UCSD-AML1 (cell line): ENCODE measurements at regions not wholly inside any gene's neighbourhood (a gene's known extent, or its start where the extent isn't known, plus 50 kb on each side); places are given as distances from the start of the nearest gene placed in this dataset.

Source experiments
- DNase-seq: peaks from one replicate; lab custom pipeline; 2025; ENCODE audit not compliant: unreplicated experiment; lab: John Stamatoyannopoulos, UW

DNA sequence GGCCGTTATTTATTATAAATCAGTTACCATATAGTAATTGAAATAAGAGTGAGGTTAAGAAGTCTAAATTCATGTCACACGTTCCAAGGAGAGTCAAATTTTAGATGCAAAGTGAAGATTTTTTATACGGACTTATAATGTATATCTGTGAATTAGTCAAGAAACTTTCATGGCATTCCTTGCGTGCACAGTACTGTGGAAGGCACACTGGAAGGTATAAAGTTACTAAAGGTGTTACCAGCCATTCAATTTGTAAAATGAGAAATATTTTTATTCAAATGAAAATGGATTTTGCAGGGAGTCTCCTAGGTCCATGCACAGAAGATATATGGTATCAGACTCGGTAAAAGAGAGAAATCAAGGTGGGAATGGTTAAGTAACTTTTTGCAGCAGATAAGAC, 408.1 kb upstream of the CTNND2 start:
- no peak for DNase-seq

DNA sequence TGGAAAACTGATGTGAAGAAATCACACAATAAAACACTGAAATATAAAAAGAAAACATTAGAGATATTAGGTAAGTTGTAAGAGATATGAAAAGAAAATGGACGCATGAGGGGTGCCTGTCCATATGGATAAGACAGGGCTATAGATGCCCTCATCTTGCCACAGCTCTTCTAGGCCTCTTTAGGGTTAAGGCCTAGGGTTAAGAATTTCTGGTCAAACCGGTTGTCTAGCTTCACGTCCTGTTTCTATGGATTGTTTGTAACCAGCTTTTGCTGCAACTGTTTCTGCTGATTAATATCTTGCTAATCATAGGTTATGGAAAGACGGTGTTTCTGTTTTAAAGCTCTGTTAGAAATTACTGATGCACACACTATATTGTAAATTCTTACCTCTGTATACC, 389.9 kb upstream of the CTNND2 start:
- no peak for DNase-seq

DNA sequence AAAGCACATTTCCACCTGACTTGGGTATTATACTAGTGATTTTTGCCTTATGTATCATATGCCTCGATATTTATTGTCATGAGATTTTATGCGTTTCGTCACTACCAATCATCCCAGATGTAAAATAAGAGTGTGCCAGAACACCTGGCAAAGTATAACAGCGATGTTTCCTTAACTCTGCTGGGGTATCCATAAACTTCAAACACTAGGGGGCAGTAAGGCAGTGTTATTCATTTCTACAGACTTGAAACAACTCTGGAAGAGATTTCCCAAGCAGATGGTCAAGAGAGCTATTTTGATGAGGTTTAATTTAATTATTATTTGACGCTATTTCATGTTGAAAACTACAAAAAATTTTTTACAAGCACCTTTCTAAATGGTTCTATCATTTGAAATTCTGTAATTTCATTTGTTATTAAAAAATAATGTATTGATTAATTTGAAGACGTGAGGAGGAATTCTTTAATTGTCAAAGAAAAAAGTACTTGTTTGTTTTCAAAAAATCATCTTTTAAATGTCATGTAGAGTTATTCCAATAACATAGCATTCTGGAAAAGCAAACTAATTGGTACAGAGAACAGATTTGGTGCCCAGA, 388.5 kb upstream of the CTNND2 start:
- no peak for DNase-seq

DNA sequence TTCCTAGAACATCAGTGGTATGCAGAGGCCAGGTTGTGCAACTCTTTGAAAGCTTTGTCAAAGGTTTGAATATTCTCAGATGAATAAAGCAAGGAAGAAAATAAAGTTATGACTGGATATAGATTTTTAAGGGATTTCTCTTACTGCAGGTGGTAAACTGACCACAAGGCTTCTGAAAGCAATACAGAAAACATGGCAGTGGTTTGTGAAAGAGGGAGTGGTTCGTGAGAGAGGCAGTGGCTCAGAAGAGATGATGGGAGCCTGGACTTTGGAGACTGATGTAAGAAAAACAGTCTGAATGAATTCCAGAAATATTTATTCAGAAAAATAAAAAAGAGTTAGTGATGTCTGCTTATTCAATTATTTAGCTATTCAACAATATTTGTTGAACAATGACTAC, 380.4 kb upstream of the CTNND2 start:
- DNase-seq, result no peak

DNA sequence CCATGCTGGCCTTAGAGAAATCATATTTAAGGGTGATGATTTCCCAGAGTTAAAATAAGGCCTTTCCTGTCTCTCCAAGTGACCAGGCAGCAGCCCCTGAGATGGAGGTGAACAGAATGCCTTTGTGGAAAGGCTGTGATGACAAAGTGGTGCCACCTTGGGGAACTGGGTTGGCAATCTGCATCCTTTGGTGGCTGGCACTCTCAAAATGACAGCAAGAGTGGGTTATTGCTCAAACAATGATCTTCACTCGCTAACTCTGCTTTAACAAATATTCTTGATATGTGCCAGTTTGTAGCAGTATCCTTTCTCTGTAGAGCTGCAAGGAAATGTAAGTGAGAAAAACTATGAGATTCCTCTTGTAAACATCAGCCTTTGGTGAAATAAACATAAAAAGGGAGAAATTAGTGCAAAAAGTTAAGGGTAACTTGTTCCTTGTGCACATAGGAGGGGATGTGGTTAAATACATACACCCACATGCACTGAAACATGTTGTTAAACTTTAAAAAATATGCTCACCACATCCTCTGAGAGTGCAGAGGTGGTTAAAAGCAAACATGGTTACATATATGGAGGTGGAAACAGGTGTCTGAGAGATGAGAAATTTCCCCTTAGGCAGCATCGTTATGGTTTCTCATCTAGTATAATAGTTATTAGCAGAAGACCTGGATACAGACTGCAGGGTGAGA, 373.4 kb upstream of the CTNND2 start:
- no peak for DNase-seq

DNA sequence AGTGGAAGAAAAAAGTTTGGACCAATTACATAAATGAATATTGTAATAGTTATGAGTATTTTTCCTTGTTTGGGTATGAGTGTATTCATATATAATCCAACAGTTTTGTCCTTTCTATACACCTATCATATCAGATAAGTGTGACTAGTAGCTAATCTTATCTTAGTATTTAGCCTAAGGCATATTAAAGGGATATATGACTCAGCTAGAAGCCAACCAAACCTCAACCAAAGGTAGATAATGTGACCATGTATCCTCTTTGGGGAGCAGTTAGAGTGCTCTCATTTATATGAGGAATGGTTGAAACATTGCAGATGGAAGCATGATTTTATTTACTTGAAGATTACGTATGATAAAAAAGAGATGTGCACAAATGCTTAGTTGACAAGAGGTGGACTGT, 370.0 kb upstream of the CTNND2 start:
- DNase-seq, result no peak

DNA sequence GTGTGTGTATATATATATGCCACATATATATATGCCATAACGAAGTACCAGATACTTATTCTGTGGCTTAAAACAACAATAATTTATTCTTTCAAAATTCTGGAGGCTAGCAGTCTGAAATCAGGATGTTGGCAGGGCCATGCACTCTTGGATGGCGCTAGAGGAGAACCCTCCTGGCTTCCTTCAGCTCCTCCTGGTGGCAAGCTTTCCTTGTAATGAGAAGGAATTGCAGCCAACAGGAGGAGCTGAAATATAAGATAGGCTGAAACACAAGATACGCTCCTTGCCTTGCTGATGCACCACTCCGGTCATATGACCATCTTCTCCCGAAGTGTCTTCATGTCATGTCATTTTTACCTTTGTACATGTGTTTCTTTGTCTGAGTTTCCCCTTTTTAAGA, 368.1 kb upstream of the CTNND2 start:
- DNase-seq, result no peak

DNA sequence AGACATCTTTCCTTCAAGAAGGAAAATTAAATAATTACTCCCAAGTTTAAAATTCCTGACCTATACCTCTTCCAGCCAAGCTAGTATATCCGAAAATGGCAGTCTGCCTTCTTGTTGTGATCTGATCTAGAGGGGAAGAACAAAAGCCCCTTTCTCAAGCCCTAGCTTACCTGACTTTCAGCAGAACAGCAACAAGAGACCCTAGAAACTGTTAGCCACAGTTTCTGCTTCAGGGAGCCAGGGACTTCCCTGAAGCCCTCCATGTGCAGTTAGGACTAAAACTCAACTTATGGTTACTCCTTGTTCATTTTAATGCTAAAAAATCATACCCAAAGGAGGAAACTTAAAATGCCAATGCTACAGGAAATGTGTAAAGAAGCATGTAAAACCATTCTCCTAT, 366.7 kb upstream of the CTNND2 start:
- DNase-seq, result no peak

DNA sequence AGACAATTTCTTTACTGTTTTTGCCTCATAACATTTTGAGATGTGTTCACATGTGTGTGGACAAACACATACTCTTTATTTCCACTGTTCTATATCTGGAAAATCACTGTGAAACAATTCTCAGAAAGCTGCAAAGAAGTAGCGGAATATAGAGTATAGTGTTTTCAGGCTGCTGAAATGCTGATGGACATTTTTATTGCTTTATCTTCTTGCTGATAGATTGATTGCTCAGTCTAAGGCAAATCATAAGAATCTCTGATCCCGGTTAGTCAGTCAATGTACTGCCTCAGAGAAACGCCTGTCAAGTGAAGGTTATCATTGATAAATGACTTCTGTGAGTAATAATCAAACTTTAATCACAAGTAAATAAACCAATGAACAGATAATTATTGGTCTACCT, 364.9 kb upstream of the CTNND2 start:
- DNase-seq, result no peak

DNA sequence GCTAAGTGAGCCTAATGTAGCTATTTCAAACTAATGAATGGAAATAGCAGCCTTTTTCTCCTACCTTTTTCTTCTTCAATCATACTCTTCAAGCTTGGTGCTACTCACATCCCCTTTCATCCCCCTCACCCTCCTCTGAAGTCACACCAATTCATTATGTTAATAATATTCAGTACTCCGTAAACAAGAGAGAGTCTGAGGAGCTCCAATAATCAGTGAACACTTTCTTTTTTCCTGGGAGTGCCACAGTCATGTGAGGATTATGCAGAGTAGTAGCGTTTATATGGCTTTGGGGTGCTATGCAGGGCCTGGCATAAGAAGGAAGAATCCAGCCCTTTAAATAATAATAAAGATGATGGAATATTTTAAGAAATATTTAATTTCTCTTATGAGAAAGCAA, 354.3 kb upstream of the CTNND2 start:
- DNase-seq, result no peak

DNA sequence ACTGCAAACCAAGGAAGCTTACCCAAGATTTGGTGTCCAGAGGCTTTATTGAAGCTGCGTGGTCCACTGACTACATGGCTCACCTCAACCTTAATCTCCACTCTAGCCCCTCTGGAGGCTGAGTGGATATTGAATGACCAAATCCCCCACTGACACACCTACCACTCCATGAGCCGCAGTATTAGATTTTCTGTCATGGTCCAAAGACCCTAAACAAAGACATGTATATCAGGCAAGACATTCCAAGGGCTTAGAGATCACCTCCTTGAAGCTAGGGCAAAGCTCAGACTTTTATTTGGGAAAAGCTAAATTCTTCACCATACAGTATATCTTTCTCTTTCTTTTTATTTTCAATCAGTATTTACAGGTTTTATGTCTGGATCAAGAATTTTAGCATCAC, 346.2 kb upstream of the CTNND2 start:
- DNase-seq, result no peak

DNA sequence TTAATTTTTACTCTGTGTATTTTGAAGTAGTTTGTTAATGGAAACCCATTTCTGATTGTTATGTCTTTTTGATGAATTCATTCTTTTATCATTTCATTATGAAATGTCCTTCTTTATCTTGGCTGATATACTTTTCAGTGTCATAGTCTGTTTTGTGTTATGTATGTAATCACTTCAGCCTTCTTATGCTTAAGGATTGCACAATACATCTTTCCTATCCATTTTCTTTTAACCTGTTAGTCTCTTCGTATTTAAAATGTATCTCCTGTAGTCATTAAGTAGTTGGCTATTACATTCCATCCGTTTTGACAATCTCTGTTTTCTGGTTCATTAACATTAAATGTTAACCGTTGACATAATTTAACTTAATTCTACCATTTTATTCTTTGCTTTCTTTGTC, 344.6 kb upstream of the CTNND2 start:
- DNase-seq, result no peak

DNA sequence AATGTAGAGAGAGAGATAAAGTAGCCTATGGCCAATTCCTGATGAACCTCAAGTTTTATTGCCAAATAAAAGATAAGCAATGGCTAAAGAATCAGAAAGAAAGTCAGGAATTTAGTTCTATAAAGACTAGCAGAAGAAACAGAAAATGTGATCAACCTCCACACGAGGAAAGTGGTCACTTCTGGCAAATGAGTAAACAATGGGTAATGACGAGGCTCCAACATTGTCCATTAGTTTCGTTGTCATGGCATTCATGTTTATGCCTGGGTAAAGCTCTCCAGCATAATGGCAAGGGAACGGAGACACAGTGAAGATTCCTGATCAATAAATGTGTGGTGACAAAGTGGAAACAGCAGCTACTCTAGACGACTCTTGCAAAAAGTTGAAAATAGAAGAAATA, 341.8 kb upstream of the CTNND2 start:
- DNase-seq, result no peak

DNA sequence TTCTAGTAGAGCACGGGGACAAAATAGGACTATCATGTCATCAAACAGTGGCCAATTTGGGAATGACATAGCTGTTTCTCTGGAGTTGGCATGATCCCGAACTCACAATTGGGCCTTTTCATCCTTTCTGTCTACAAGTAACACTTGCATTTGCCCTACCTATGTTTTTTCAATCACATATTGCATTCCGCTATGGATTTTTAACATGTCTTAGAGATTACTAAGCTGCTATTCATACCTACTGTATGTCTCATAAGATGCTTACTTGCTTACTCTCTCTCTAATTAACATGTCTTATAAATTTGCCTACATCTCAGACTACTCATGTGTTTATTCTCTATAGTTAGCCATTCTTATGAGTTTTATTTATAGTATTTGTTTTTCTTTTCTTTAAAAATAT, 341.2 kb upstream of the CTNND2 start:
- no peak for DNase-seq

DNA sequence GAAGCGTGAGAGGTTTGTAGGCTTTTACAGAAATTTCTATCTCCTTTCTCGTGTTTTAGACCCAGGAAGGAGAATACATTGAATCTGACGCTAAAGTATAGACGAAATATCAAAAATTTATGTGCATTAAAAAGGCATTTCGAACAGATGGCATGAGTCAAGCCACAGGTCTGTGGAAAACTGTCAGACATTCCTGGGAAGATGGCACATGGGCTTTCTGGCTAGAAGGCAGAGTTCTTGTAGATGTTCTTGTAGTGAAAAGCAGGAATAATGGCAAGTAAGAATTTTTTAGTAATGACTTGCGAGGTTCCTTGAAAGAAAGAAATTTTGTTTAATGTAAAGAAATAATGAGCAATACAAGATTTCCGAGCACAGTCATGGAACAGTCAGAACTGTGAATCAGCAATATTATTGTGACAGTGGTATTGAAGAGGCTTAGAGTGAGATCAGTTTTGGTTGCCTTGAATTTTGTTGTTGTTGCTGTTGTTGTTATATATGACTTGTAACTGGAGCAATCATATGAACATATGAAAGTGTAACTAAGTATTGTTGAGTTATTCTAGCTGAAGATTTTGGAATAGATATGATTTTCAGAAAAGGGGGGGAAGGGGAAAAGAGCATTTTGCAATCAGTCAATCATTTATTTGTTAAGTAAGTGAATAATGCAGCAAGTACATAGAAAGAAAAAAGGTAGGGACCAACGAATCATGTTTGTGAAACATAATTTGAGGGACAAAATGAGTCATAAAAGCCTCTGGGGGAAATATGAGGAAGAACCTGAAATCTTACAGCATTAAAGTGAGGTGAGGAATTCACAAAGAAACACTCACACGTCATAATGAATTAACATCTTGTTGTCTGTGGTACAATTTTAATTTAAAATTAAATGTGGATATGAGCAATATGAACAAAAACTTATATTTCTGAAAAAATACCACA, 339.0 kb upstream of the CTNND2 start:
- no peak for DNase-seq

DNA sequence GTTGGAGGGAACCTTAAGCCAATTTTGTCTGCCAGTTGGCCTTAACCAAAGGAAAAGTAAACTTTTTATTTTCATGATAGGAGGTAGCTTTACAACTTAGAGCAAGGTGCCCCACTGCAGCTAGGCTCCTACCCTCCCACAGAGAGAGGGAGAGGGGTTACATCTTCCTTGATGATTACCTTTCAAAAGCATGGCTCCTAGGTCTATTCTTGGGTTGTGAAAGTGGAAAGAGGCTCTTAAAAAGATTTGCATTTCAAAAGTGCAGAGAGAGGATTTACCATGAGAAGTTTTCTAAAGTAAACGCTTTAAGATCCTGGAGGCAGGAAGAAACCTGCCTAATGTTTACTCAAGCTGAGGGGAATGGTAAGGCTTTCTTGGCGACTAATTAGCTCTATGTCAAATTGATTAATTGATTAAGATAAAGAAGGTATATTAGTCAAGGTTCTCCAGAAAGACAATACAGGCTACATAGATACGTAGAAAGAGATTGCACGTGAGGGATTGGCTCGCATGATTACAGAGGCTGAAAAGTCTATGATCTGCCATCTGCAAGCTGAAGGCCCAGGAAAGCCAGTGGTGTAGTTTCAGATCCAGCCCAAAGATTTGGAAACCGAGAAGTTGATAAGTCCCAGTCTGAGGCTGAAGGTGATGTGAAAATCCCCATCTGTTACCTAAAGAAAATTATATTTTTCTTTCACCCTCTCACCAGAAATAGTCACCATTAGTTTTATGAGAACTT, 333.8 kb upstream of the CTNND2 start:
- no peak for DNase-seq

DNA sequence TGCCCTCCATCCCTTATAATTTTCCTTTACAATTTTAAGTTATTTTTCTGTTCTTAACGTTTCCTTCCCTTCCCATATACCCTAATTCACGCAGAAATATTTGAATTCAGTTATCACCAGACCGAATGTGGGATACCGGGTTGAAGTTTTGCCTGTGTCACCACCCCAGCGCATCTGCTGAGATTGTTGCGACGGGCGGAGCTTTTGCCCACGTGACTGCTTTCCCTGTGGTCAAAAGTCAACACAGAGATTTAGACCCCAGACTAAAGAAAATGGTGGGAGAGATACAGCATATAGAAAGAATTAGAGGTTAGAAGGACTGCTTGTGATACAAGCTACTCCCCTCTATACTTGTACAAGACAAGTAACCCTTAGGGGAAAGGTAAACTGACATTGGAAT, 326.4 kb upstream of the CTNND2 start:
- DNase-seq, result no peak

DNA sequence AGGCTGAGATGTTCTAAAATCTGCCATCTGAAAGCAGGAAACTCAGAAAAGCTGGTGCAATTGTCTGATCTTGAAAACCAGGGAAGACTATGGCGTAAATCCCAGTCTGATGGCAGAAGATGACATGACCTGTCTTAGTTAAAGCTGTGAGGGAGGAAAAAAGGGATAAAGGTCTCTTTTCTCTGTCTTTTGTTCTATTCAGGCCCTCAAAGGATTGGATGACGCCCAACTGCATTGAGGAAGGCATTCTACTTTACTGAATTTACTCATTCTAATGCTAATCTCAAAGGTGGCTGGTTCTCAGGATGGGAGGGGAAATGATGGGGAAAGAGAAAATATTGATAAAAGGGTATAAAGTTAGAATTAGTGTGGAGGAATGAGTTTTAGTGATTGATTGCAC, 312.8 kb upstream of the CTNND2 start:
- DNase-seq, result no peak

DNA sequence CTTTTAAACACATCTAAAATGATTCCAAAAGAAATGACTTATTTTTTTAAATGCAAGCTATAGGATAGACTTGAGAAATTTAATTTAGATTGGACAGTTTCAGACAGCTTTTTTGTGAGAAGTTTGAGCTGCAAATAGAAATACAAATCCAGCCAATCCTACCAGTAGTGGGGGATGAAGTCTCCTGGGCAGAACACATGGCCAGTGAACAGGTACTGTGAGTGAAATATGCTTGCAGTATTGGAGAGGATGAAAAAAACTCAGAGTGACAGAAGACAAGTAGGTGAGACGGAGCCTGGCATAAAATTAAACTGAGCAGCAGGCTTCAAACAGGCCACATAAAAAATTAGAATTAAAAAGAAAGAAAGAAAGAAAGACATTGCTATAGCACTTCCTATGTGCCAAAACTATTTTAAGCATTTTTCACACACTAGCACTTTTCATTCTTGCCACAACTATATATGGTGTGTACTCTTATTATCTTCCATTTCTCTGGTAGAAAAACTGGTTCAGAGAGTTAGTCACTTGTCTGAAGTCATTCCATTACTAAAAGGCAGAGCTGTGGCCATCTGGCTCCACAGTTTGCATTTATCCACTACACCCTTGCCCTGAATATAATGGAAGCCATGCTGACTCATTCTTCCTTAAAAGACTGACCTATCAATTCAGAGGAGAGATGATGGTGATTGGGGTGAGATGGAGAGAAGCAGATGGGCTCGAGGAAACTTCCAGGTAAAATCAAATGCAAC, 310.2 kb upstream of the CTNND2 start:
- DNase-seq, result no peak

DNA sequence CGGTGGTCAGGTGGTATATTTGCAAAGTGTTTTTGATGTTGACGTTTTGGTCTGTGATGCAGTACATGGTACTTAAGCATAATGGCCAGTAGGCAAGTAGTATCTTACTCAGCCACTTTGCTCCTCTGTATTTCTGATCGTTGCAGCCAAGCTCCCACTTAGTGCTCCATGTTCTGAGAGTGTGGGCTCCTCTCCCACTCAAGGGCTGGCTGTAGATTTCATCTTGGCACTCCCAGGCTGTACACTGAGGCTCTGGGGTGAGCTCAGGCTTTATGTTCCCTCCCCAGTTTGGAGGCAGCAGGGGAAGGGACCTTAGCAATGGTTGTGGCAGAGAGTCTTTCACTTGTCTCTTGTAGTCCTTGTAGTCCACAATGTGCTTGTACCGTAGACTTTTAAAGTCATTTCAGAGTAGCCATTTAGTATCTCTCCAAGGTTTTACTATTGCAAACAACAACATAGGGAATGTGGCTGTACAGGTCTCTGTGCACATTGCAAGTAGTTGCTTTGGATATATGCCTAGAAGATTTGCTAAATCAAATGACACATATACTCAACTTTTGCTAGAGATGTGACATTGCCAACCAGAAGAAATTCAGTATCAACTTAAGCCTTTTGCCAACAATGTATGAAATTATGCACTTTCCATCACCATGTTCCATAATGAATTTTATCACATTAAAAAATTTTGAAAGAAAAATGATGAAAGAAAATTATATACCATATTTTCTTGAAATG, 304.3 kb upstream of the CTNND2 start:
- DNase-seq, result no peak
